ENCODE measurements at regions not wholly inside any gene's neighbourhood (a gene's known extent, or its start where the extent isn't known, plus 50 kb on each side); places are given as distances from the start of the nearest gene placed in this dataset.
"Not testable (repeated sequence)": the region's sequence is repeated elsewhere in the genome, so short reads cannot be mapped to it uniquely, and the experiment has no call there.

- ATAC-seq, result no peak
Observed at GRCh38 chr16:48822431-48822830, 212.5 kb upstream of the N4BP1 start.

GRCh38 chr16:48820379-48820778 is 210.4 kb upstream of the N4BP1 start:
- no peak for ATAC-seq

GRCh38 chr16:48818257-48818656 is 208.3 kb upstream of the N4BP1 start:
- ATAC-seq, result no peak

GRCh38 chr16:48817032-48817431 is 207.1 kb upstream of the N4BP1 start:
- ATAC-seq, result no peak

GRCh38 chr16:48816393-48816792 is 206.4 kb upstream of the N4BP1 start:
- ATAC-seq, result no peak

- ATAC-seq, result no peak
Observed at GRCh38 chr16:48814994-48815393, 205.0 kb upstream of the N4BP1 start.

GRCh38 chr16:48813485-48813884 is 203.5 kb upstream of the N4BP1 start:
- no peak for ATAC-seq

- no peak for ATAC-seq
Observed at GRCh38 chr16:48812856-48813255, 202.9 kb upstream of the N4BP1 start.

GRCh38 chr16:48811478-48811877 is 201.5 kb upstream of the N4BP1 start:
- no peak for ATAC-seq

- no peak for ATAC-seq
Observed at GRCh38 chr16:48810803-48811453, 200.9 kb upstream of the N4BP1 start.

- ATAC-seq, result no peak
Observed at GRCh38 chr16:48810436-48810802, 200.4 kb upstream of the N4BP1 start.

GRCh38 chr16:48790151-48790550 is 180.2 kb upstream of the N4BP1 start:
- ATAC-seq, result no peak

- no peak for ATAC-seq
Observed at GRCh38 chr16:48788475-48788874, 178.5 kb upstream of the N4BP1 start.

GRCh38 chr16:48745541-48745940 is 135.6 kb upstream of the N4BP1 start:
- ATAC-seq, result no peak

GRCh38 chr16:48740964-48741363 is 131.0 kb upstream of the N4BP1 start:
- ATAC-seq, result no peak

- ATAC-seq, result no peak
Observed at GRCh38 chr16:48734220-48734619, 124.2 kb upstream of the N4BP1 start.

- no peak for ATAC-seq
Observed at GRCh38 chr16:48704710-48705109, 94.7 kb upstream of the N4BP1 start.

- peak; percentile 73 for ATAC-seq
Observed at GRCh38 chr16:48687421-48688038, 77.5 kb upstream of the N4BP1 start.

GRCh38 chr16:48684148-48684547 is 74.2 kb upstream of the N4BP1 start:
- ATAC-seq, result no peak

- ATAC-seq, result no peak
Observed at GRCh38 chr16:48682971-48683370, 73.0 kb upstream of the N4BP1 start.

GRCh38 chr16:48681520-48681919 is 71.5 kb upstream of the N4BP1 start:
- no peak for ATAC-seq

- no peak for ATAC-seq
Observed at GRCh38 chr16:48680881-48681280, 70.9 kb upstream of the N4BP1 start.

GRCh38 chr16:48676836-48677235 is 66.9 kb upstream of the N4BP1 start:
- ATAC-seq, result peak; percentile 64

GRCh38 chr16:48668184-48668583 is 58.2 kb upstream of the N4BP1 start:
- ATAC-seq, result not testable (repeated sequence)

- ATAC-seq, result no peak
Observed at GRCh38 chr16:48659940-48660339, 50.0 kb upstream of the N4BP1 start.
